SK-N-SH treated with all-trans-retinoic acid at 6 μM for 48 hours (cell line): ENCODE measurements at regions not wholly inside any gene's neighbourhood (a gene's known extent, or its start where the extent isn't known, plus 50 kb on each side); places are given as distances from the start of the nearest gene placed in this dataset.

Experiments used
- ATAC-seq: fragments of 200-7000 bp; cut with Tn5 transposase; 3 replicates; pipeline ENCODE4 v1.9.1; 2020; ENCODE audit warnings: mild to moderate bottlenecking, moderate library complexity
- BACH2 ChIP-seq: fragments of 250-450 bp; sonication (Bioruptor Pico); IDR thresholded peaks from 2 replicates; pipeline ENCODE4 v1.9.0; 2021; ENCODE audit warnings: mild to moderate bottlenecking, borderline replicate concordance
- CSDC2 ChIP-seq: fragments of 250-450 bp; sonication (Bioruptor Pico); IDR thresholded peaks from 2 replicates; pipeline ENCODE4 v1.5.0; 2020; ENCODE audit warnings: mild to moderate bottlenecking, moderate library complexity
- ESRRG ChIP-seq: fragments of 250-450 bp; sonication (Bioruptor Pico); IDR thresholded peaks from 2 replicates; pipeline ENCODE4 v1.6.1; 2021; ENCODE audit warnings: mild to moderate bottlenecking
- GLIS3 ChIP-seq: fragments of 250-450 bp; sonication (Bioruptor Pico); IDR thresholded peaks from 2 replicates; pipeline ENCODE4 v1.5.0; 2020; ENCODE audit warnings: mild to moderate bottlenecking, moderate library complexity
- ISL1 ChIP-seq: fragments of 250-450 bp; sonication (Bioruptor Pico); IDR thresholded peaks from 2 replicates; pipeline ENCODE4 v2.1.2; 2022; ENCODE audit warnings: mild to moderate bottlenecking, moderate library complexity
- PPARA ChIP-seq: fragments of 250-450 bp; sonication (Bioruptor Pico); IDR thresholded peaks from 2 replicates; pipeline ENCODE4 v1.5.0; 2020; ENCODE audit warnings: mild to moderate bottlenecking, borderline replicate concordance
- SNAI2 ChIP-seq: fragments of 250-450 bp; sonication (Bioruptor Pico); IDR thresholded peaks from 2 replicates; pipeline ENCODE4 v1.5.0; 2020; ENCODE audit warnings: mild to moderate bottlenecking, moderate library complexity
- TCF4 ChIP-seq: fragments of 250-450 bp; sonication (Bioruptor Pico); IDR thresholded peaks from 2 replicates; pipeline ENCODE4 v1.8.0; 2021; ENCODE audit warnings: mild to moderate bottlenecking, moderate library complexity, borderline replicate concordance
- ZC3H10 ChIP-seq: fragments of 250-450 bp; sonication (Bioruptor Pico); IDR thresholded peaks from 2 replicates; pipeline ENCODE4 v1.5.1; 2021; ENCODE audit warnings: mild to moderate bottlenecking, moderate library complexity
- ZFP3 ChIP-seq: fragments of 250-450 bp; sonication (Bioruptor Pico); IDR thresholded peaks from 2 replicates; pipeline ENCODE4 v1.5.0; 2020; ENCODE audit warnings: mild to moderate bottlenecking, moderate library complexity
- ZFP30 ChIP-seq: fragments of 450-650 bp; formaldehyde crosslinking; IDR thresholded peaks from 2 replicates; pipeline ENCODE4 v1.5.0; 2022; ENCODE audit warnings: mild to moderate bottlenecking, moderate library complexity
- ZNF565 ChIP-seq: fragments of 450-650 bp; formaldehyde crosslinking; conservative IDR thresholded peaks from 2 replicates; pipeline ENCODE4 v1.5.0; 2020; ENCODE audit warnings: low read depth, mild to moderate bottlenecking, moderate library complexity
- ZNF70 ChIP-seq: fragments of 450-650 bp; formaldehyde crosslinking; IDR thresholded peaks from 2 replicates; pipeline ENCODE4 v1.5.0; 2020; ENCODE audit warnings: mild to moderate bottlenecking, moderate library complexity
- ZNF8 ChIP-seq: fragments of 450-650 bp; formaldehyde crosslinking; IDR thresholded peaks from 2 replicates; pipeline ENCODE4 v1.5.0; 2020; ENCODE audit warnings: mild to moderate bottlenecking, moderate library complexity
- TF ChIP-seq, protein P1 (sequence below): fragments of 250-450 bp; sonication (Bioruptor Pico); IDR thresholded peaks from 2 replicates; pipeline ENCODE4 v1.8.0; 2021; ENCODE audit warnings: low read depth, mild to moderate bottlenecking, moderate library complexity, borderline replicate concordance
- TF ChIP-seq, protein P2 (sequence below): fragments of 250-450 bp; sonication (Bioruptor Pico); IDR thresholded peaks from 2 replicates; pipeline ENCODE4 v1.5.0; 2020; ENCODE audit warnings: mild to moderate bottlenecking, moderate library complexity
- TF ChIP-seq, protein P3 (sequence below): fragments of 250-450 bp; sonication (Bioruptor Pico); IDR thresholded peaks from 2 replicates; pipeline ENCODE4 v1.8.0; 2020; ENCODE audit warnings: mild to moderate bottlenecking, moderate library complexity, borderline replicate concordance

DNA sequence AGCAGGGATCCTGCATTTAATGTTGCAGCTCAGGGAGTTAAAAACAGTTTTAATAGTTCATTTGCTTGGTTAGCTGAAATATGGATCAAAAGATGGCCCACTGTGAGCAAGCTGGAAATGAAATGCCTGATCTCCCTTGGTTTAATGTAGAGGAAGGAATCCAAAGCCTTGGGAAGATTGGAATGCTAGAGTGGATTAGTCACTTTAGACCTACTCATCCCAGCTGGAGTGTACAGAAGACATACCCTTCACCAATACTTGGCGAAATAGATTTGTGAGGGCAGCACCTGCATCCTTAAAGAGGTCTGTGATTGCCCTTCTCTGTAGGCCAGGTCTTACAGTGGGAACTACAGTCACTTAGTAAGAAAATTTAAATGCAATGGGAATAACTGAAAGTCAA lies 58.0 kb upstream of the KRAS start (continued):
- no peak for TF ChIP-seq ZC3H10 (CRISPR knock-in tag)
- TF ChIP-seq, protein P1, sequence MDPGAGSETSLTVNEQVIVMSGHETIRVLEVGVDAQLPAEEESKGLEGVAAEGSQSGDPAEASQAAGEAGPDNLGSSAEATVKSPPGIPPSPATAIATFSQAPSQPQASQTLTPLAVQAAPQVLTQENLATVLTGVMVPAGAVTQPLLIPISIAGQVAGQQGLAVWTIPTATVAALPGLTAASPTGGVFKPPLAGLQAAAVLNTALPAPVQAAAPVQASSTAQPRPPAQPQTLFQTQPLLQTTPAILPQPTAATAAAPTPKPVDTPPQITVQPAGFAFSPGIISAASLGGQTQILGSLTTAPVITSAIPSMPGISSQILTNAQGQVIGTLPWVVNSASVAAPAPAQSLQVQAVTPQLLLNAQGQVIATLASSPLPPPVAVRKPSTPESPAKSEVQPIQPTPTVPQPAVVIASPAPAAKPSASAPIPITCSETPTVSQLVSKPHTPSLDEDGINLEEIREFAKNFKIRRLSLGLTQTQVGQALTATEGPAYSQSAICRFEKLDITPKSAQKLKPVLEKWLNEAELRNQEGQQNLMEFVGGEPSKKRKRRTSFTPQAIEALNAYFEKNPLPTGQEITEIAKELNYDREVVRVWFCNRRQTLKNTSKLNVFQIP (CRISPR knock-in tag), result no peak

DNA sequence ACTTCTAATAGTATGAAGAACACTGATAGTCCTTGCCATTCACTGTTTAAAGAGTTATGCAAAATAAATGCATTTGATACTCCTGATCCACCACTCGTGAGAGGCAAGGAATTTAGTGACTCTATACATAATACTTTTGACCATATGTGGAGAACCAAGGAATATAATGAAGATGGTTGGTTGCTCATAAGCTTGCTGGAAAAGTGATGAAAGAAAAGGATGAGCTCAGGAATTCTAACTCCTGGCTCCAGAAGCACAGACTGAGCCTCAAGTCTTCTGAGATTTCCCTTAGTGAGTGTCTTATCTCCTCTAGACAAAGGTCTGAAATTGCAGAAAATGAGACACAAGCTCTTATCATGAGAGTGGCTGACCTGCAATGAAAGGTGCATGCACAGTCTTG lies 57.1 kb upstream of the KRAS start:
- TF ChIP-seq ISL1 (no peak), ZFP3 (no peak)
- ATAC-seq, result no peak

DNA sequence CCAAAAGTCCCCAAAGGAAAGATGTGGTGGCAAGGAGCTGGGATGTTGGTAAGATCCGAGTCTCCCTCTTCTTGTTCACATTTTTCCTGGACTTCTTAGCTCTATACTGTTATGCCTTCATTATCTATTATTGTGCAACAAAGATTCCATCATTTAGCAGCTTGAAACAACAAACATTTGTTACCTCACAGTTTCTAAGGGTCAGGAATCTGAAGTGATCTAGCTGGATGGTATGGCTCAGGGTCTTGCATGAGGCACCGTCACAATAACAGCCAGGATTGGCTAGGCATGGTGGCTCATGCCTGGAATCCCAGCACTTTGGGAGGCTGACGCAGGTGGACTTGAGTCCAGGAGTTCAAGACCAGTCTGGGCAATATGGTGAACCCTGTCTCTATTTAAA lies 51.1 kb upstream of the KRAS start:
- no peak for ATAC-seq
- TF ChIP-seq ZNF70 (CRISPR knock-in tag) (no peak), ZNF8 (CRISPR knock-in tag) (no peak), ZFP30 (no peak), ZC3H10 (CRISPR knock-in tag) (no peak), ISL1 (no peak), CSDC2 (CRISPR knock-in tag) (no peak), ZFP3 (no peak), TCF4 (CRISPR knock-in tag) (no peak), GLIS3 (CRISPR knock-in tag) (no peak), SNAI2 (no peak), ESRRG (CRISPR knock-in tag) (no peak), ZNF565 (CRISPR knock-in tag) (no peak), PPARA (CRISPR knock-in tag) (no peak), BACH2 (CRISPR knock-in tag) (no peak)
- TF ChIP-seq, protein P2, sequence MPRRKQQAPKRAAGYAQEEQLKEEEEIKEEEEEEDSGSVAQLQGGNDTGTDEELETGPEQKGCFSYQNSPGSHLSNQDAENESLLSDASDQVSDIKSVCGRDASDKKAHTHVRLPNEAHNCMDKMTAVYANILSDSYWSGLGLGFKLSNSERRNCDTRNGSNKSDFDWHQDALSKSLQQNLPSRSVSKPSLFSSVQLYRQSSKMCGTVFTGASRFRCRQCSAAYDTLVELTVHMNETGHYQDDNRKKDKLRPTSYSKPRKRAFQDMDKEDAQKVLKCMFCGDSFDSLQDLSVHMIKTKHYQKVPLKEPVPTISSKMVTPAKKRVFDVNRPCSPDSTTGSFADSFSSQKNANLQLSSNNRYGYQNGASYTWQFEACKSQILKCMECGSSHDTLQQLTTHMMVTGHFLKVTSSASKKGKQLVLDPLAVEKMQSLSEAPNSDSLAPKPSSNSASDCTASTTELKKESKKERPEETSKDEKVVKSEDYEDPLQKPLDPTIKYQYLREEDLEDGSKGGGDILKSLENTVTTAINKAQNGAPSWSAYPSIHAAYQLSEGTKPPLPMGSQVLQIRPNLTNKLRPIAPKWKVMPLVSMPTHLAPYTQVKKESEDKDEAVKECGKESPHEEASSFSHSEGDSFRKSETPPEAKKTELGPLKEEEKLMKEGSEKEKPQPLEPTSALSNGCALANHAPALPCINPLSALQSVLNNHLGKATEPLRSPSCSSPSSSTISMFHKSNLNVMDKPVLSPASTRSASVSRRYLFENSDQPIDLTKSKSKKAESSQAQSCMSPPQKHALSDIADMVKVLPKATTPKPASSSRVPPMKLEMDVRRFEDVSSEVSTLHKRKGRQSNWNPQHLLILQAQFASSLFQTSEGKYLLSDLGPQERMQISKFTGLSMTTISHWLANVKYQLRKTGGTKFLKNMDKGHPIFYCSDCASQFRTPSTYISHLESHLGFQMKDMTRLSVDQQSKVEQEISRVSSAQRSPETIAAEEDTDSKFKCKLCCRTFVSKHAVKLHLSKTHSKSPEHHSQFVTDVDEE, result no peak
- TF ChIP-seq, protein P1 (CRISPR knock-in tag), result no peak
- TF ChIP-seq, protein P3, sequence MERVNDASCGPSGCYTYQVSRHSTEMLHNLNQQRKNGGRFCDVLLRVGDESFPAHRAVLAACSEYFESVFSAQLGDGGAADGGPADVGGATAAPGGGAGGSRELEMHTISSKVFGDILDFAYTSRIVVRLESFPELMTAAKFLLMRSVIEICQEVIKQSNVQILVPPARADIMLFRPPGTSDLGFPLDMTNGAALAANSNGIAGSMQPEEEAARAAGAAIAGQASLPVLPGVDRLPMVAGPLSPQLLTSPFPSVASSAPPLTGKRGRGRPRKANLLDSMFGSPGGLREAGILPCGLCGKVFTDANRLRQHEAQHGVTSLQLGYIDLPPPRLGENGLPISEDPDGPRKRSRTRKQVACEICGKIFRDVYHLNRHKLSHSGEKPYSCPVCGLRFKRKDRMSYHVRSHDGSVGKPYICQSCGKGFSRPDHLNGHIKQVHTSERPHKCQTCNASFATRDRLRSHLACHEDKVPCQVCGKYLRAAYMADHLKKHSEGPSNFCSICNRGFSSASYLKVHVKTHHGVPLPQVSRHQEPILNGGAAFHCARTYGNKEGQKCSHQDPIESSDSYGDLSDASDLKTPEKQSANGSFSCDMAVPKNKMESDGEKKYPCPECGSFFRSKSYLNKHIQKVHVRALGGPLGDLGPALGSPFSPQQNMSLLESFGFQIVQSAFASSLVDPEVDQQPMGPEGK (CRISPR knock-in tag), result no peak
